ENCODE measurements at regions not wholly inside any gene's neighbourhood (a gene's known extent, or its start where the extent isn't known, plus 50 kb on each side); places are given as distances from the start of the nearest gene placed in this dataset.

- TF ChIP-seq CHD1 (IDR thresholded peaks at IDR 0.05; ENCODE audit: low read depth, low read length) = no peak
- TF ChIP-seq ZBTB4 (CRISPR knock-in tag; IDR thresholded peaks at IDR 0.05) = no peak
- no peak for TF ChIP-seq HCFC1 (IDR thresholded peaks at IDR 0.05; ENCODE audit: low read length)
- Histone ChIP-seq H2AFZ (ENCODE audit: control insufficient read depth, low read depth, low read length) (no peak overlapping the region), H4K20me1 (ENCODE audit: control insufficient read depth, insufficient read depth) (no peaks in the 10 kb centered on the region), H3K79me2 (ENCODE audit: control insufficient read depth, insufficient read depth, low read length) (no peaks in the 10 kb centered on the region), H3K4me1 (ENCODE audit: control insufficient read depth, insufficient read depth, low read length) (no peaks in the 10 kb centered on the region), H3K4me3 (no peak overlapping the region), H3K9me3 (replicated peaks; ENCODE audit: control insufficient read depth, insufficient read depth, low read length) (no peaks in the 10 kb centered on the region), H3K9ac (ENCODE audit: control insufficient read depth, insufficient read depth, low read length) (no peak overlapping the region), H3K36me3 (ENCODE audit: control insufficient read depth in 2 of 2, insufficient read depth in 2 of 2, low read length in 1 of 2) (no peaks in the 10 kb centered on the region), H3K27me3 (replicated peaks in 1 of 2; ENCODE audit: control insufficient read depth in 2 of 2, insufficient read depth in 2 of 2, low read length in 1 of 2) (no peaks in the 10 kb centered on the region), H3K27ac (ENCODE audit: control insufficient read depth, insufficient read depth) (no peak overlapping the region), H3K4me2 (ENCODE audit: control insufficient read depth, insufficient read depth) (no peak overlapping the region)
- FAIRE-seq (no peak), DNase-seq (ENCODE audit: low read depth, low spot score) (no peak), ATAC-seq (no peak)
- WGBS (ENCODE audit: insufficient coverage, insufficient replicate concordance, low lambda C conversion rate, missing lambda C conversion rate) = 14% methylated on average over 4 of the region's 4 CpGs
- intact Hi-C loops (cut with micrococcal nuclease; ENCODE audit: unreplicated experiment) (no loop called here), in situ Hi-C loops (cut with MboI) (no loop called here)
- no TSS peak for BruUV-seq (replicated peaks)
- ChIA-PET CTCF (interaction anchor here (0.7 kb wide), 1 partner anchor 12 kb away, joined by 3 read pairs; no protein-coding TSS in a partner anchor), SMC1A (ENCODE audit: uncharacterized antibody, unreplicated experiment) (interaction anchor here (1.1 kb wide), 1 partner anchor 12 kb away, joined by 3 read pairs; no protein-coding TSS in a partner anchor), POLR2A (no interaction called here), RAD21 (ENCODE audit: unreplicated experiment) (no interaction called here)
Observed at GRCh38 chr2:3944071-3944470, 240.7 kb downstream of the DCDC2C start.

- ChIA-PET SMC1A (ENCODE audit: uncharacterized antibody, unreplicated experiment) (interaction anchor here (1.1 kb wide), 1 partner anchor 11 kb away, joined by 3 read pairs; no protein-coding TSS in a partner anchor), POLR2A (no interaction called here), CTCF (interaction anchor here (0.7 to 1.2 kb wide), 2 partner anchors 12 to 35 kb away, joined by 3 read pairs; no protein-coding TSS in a partner anchor), RAD21 (ENCODE audit: unreplicated experiment) (no interaction called here)
- Histone ChIP-seq H3K4me3 (no peak overlapping the region), H3K27me3 (replicated peaks in 1 of 2; ENCODE audit: control insufficient read depth in 2 of 2, insufficient read depth in 2 of 2, low read length in 1 of 2) (no peaks in the 10 kb centered on the region), H3K9me3 (replicated peaks; ENCODE audit: control insufficient read depth, insufficient read depth, low read length) (no peaks in the 10 kb centered on the region), H3K27ac (ENCODE audit: control insufficient read depth, insufficient read depth) (no peak overlapping the region), H3K4me1 (ENCODE audit: control insufficient read depth, insufficient read depth, low read length) (no peaks in the 10 kb centered on the region), H3K9ac (ENCODE audit: control insufficient read depth, insufficient read depth, low read length) (no peak overlapping the region), H3K79me2 (ENCODE audit: control insufficient read depth, insufficient read depth, low read length) (no peaks in the 10 kb centered on the region), H4K20me1 (ENCODE audit: control insufficient read depth, insufficient read depth) (no peaks in the 10 kb centered on the region), H3K36me3 (ENCODE audit: control insufficient read depth in 2 of 2, insufficient read depth in 2 of 2, low read length in 1 of 2) (no peaks in the 10 kb centered on the region), H3K4me2 (ENCODE audit: control insufficient read depth, insufficient read depth) (no peak overlapping the region), H2AFZ (ENCODE audit: control insufficient read depth, low read depth, low read length) (no peak overlapping the region)
- 9% methylated on average over 3 of the region's 3 CpGs for WGBS (ENCODE audit: insufficient coverage, insufficient replicate concordance, low lambda C conversion rate, missing lambda C conversion rate)
- TF ChIP-seq PAX5 (IDR thresholded peaks at IDR 0.05; ENCODE audit: borderline replicate concordance, low read depth, low read length) (no peak), SPI1 (IDR thresholded peaks at IDR 0.05; ENCODE audit: borderline replicate concordance, insufficient read depth, low read depth, low read length) (no peak), NRF1 (conservative IDR thresholded peaks at IDR 0.05; ENCODE audit: low read depth, low read length) (no peak)
- no TSS peak for BruUV-seq (replicated peaks)
- DNase-seq (ENCODE audit: low read depth, low spot score) (no peak), ATAC-seq (no peak), FAIRE-seq (no peak)
- in situ Hi-C loops (cut with MboI) = no loop called here
- intact Hi-C loops (cut with micrococcal nuclease; ENCODE audit: unreplicated experiment) = no loop called here
Observed at GRCh38 chr2:3944841-3945240, 241.5 kb downstream of the DCDC2C start.

All from GM12878 (cell line).